OCI-LY7 (cell line): ENCODE measurements at regions not wholly inside any gene's neighbourhood (a gene's known extent, or its start where the extent isn't known, plus 50 kb on each side); places are given as distances from the start of the nearest gene placed in this dataset.

ENCODE experiments used
- EZH2phosphoT487 ChIP-seq: fragments of 200-600 bp; sonication (generic); IDR thresholded peaks from 2 replicates; pipeline ENCODE4 v1.6.1; 2018; ENCODE audit warnings: low read depth, borderline replicate concordance, mild to moderate bottlenecking, mixed run types, antibody characterized with exemption, low read length, moderate library complexity, mixed read lengths
- TF ChIP-seq, protein P1 (sequence below): fragments of 200-600 bp; sonication (generic); conservative IDR thresholded peaks from 2 replicates; pipeline ENCODE4 v1.5.1; 2014; ENCODE audit warnings: mild to moderate bottlenecking, antibody characterized with exemption, low read length, moderate library complexity, mixed read lengths

DNA sequence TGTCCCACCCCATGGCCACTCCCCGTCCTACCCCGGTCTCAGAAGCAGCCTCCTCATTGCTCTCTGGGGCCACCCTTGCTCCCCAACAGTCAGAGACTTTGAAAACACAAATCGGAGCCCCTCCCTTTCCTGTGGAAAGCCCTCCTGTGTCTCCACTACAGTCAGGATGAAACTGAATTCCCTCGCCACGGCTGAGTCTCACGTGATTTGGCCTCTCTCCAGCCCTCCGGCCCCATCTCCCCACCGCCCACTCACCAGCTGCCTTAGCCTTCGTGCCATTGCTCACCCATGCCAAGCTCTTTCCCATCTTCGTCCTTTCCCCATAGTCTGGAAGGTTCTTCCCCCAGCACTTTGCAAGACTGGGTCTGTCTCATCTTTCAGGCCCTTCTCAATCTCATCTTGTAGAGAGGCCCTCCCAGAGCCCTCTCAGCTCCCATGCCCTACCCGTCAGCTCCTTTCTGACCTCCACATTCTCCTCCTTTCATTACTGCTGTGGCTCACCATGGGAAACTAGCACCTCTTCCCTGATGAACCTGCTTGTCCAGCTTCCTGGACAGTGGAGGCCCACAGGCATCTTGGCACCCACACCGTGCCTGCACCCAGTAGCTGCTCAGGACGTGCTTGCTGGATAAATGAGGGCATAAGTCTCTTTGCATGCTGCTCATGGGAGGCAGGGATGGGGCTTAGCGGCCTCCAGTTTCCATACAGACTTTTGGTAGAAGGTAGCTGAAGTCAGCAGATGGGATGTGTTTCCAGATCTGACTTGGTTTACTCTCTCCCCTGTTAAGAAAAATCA is 126.4 kb upstream of the COL5A1 start:
- TF ChIP-seq, protein P1, sequence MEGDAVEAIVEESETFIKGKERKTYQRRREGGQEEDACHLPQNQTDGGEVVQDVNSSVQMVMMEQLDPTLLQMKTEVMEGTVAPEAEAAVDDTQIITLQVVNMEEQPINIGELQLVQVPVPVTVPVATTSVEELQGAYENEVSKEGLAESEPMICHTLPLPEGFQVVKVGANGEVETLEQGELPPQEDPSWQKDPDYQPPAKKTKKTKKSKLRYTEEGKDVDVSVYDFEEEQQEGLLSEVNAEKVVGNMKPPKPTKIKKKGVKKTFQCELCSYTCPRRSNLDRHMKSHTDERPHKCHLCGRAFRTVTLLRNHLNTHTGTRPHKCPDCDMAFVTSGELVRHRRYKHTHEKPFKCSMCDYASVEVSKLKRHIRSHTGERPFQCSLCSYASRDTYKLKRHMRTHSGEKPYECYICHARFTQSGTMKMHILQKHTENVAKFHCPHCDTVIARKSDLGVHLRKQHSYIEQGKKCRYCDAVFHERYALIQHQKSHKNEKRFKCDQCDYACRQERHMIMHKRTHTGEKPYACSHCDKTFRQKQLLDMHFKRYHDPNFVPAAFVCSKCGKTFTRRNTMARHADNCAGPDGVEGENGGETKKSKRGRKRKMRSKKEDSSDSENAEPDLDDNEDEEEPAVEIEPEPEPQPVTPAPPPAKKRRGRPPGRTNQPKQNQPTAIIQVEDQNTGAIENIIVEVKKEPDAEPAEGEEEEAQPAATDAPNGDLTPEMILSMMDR: no peak
- TF ChIP-seq EZH2phosphoT487: no peak
